ENCODE measurements at regions not wholly inside any gene's neighbourhood (a gene's known extent, or its start where the extent isn't known, plus 50 kb on each side); places are given as distances from the start of the nearest gene placed in this dataset.
A peak's percentile ranks its signal among the peaks of the same experiment; 100 is the strongest.

GRCh38 chr14:50038398-50039119, 77.8 kb downstream of the VCPKMT start:
- peak; percentile 89 to 90 for DNase-seq (ENCODE audit: low read depth in 2 of 2)

DNA sequence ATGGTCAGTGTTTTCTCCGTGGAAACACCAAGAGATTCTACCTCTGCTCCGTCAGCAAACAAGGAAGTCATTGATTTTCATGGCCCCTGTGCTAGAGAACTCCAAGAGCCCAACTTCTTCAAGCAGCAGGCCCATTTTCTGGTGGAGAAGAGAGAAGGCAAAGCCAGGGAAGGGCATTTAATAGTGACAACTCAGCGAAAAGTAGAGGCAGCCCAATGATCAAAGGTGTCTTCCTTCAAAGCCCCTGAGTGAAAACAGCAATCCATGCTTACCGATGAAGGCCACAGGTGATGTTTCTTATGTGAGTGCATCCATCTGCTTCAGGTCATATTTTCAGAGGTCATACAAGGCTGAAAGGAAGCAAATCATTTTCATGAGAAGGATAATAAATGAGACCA, 77.3 kb downstream of the VCPKMT start:
- no peak for DNase-seq (ENCODE audit: low read depth in 2 of 2)

DNA sequence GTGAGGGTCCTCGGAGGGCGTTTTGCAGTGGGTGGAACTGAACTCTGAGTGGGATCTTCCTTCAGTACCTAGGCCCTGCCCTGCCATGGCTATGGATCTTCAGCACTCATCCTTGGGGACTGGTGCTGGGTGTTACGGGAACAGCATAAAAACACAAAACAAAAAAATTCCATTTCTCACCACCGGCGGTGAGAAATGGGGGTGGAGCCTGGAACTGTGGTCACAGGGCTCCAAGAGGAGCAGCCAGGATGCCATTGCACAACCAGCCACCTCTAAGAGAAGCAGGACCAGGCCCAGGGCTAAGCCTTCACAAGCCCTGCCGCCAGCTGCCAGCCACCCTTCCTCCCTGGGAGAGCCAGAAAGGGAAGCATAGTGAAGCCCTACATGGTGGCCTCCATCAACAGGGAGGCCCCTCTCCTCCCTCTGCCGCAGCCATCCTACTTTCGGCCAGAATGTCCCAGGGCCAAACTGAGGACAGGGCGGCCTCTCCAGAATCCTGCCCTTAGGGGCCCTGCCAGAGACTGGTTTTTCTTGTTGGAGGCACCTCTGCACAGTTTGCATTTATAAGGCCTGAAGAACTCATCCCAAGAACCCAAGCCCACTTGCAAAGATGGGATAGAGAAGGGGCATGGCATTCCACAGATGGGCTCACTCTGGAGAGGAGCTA, 76.5 kb downstream of the VCPKMT start:
- DNase-seq (ENCODE audit: low read depth in 2 of 2), result peak in 1 of 2 experiments; percentile 27

GRCh38 chr14:50040401-50040775, 76.0 kb downstream of the VCPKMT start:
- DNase-seq (ENCODE audit: low read depth in 2 of 2), result peak in 1 of 2 experiments; percentile 57

DNA sequence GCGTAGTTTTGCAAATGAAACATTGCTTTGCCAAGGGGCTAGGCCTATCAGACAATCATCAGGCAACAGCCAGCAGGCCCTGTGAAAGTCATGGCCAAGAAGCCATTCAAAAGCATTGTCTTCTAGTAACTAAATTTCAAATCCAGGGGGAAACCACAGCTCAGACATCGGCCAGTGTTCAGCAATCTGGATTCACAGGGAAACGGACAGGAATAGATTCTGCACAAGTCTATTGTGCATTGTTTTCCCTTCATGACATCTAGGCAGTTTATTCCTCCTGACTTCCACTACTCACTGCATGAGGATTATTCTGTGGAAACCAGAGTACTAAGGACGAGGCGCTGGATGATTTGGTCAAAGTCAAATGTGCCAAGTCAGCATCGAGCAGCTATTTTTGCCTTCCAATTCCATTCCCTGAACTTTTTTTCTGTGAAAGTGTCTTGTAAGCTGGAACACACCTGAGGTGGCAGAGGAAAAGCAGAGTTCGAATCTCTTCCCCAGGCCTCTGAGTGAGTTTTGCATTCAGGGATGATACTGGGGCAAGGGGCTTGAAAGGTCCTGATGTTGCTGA, 75.4 kb downstream of the VCPKMT start:
- no peak for DNase-seq (ENCODE audit: low read depth in 2 of 2)

GRCh38 chr14:50041980-50042379, 74.4 kb downstream of the VCPKMT start:
- no peak for DNase-seq (ENCODE audit: low read depth in 2 of 2)

- no peak for DNase-seq (ENCODE audit: low read depth in 2 of 2)
These were observed 72.2 kb downstream of the VCPKMT start for GRCh38 chr14:50044042-50044651.

- no peak for DNase-seq (ENCODE audit: low read depth in 2 of 2)
These were observed 71.2 kb downstream of the VCPKMT start for GRCh38 chr14:50045039-50045711.

DNA sequence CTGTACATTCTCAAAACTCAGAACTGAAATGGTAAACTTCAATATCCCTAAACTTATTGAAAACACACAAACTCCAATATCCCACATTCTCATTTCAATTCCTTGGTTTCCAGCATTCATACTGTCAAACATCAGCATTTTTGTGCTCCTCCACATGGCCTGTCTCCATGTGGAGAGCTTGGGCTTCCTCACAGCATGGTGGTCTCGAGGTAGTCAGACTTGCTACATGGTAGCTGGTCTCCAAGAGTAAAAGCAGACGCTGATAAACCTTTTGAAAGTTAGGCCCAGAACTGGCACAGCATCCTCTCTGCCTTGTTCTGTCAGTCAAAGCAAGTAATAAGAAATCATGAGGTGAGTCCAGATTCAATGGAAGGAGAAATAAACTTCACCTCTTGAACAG, 70.5 kb downstream of the VCPKMT start:
- no peak for DNase-seq (ENCODE audit: low read depth in 2 of 2)

DNA sequence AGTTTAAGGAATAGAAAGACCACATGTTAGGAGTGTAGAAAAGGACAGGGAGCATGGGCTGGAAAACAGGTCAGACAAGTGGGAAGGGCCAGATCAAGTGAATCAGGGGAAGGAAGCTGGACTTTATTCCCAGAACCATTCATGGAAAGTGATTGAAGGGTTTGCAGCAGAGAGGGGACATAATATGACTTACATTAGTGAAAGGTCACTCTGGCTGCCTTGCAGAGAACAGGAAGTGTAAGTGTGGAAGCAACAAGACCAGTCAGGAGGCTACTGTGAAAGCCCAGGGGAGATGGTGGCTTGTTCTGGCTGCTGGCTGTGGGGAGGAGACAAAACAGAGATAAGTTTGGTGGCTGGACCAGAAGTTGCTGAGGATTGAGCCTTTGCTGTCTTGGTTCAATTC, 69.1 kb downstream of the VCPKMT start:
- no peak for DNase-seq (ENCODE audit: low read depth in 2 of 2)

GRCh38 chr14:50049093-50049492, 67.3 kb downstream of the VCPKMT start:
- no peak for DNase-seq (ENCODE audit: low read depth in 2 of 2)

- DNase-seq (ENCODE audit: low read depth in 2 of 2), result no peak
These were observed 66.4 kb downstream of the VCPKMT start for GRCh38 chr14:50049703-50050570.

- no peak for DNase-seq (ENCODE audit: low read depth in 2 of 2)
These were observed 65.3 kb downstream of the VCPKMT start for GRCh38 chr14:50051106-50051505.

GRCh38 chr14:50051706-50052105, 64.7 kb downstream of the VCPKMT start:
- DNase-seq (ENCODE audit: low read depth in 2 of 2), result no peak

DNA sequence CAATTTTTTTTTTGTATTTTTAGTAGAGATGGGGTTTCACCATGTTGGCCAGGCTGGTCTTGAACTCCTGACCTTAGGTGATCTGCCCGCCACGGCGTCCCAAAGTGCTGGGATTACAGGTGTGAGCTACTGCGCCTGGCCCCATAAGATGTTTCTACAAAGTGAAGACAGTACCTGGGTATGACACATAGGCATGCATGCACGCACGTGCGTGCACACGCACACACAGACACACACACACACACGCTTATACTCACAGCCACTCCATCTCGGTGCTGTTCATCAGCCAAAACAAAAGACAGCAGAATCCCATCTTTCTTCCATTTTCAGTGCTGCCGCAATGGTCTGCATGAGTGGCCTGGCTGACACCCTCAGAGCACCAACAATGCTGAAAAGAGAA, 63.9 kb downstream of the VCPKMT start:
- no peak for DNase-seq (ENCODE audit: low read depth in 2 of 2)

DNA sequence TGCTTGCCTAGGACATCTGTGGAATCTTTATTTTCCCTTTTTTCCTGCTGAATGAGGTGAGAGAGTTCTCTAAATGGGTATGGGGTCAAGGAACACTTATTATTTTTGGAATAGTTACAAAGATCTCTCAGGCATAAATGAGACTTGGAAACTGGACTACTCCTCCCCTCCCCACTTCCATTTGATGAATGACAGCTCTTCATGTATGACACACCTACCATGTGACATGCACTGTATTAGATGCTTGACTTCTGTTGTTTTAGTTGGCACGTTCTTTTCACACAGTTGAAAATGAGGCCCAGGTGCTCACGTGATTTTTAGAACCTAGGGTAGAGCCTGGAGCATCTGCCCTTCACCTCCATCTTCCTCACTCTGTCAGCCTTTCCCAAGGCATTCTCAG, 62.4 kb downstream of the VCPKMT start:
- no peak for DNase-seq (ENCODE audit: low read depth in 2 of 2)

DNA sequence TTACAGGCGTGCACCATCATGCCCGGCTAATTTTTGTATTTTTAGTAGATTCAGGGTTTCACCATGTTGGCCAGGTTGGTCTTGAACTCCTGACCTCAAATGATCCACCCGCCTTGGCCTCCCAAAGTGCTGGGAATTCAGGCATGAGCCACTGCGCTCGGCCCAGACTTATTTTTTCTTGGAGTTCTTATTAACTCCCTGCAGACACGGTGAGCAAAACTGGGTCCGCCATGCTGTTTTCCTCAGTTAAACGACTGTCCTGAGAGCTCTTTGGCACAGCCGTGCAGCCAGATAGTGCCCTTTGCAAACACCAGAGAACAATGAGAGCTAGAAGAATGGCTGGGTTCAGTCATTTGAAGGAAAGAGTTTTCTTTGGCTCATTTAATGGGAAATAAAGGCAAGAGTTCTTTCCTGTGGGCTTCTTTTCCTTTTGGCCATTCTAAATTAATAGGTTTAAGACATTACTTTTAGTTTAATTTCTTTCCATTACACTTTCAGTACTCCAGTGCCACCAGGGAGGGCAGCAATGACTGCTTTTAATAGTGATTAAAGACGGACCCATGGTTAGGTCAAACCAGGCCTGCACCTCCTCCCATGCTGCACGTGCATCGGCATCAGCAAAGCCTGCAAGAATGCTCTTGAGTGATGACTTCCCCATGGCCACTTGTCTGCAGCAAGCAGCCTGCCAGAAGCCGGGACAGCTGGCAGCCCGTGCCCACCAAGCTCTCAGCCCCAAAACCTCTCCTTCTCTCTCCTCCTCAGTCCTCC, 60.7 kb downstream of the VCPKMT start:
- no peak for DNase-seq (ENCODE audit: low read depth in 2 of 2)

GRCh38 chr14:50056435-50056834, 59.9 kb downstream of the VCPKMT start:
- DNase-seq (ENCODE audit: low read depth in 2 of 2), result no peak

GRCh38 chr14:50057331-50057730, 59.0 kb downstream of the VCPKMT start:
- DNase-seq (ENCODE audit: low read depth in 2 of 2), result no peak

DNA sequence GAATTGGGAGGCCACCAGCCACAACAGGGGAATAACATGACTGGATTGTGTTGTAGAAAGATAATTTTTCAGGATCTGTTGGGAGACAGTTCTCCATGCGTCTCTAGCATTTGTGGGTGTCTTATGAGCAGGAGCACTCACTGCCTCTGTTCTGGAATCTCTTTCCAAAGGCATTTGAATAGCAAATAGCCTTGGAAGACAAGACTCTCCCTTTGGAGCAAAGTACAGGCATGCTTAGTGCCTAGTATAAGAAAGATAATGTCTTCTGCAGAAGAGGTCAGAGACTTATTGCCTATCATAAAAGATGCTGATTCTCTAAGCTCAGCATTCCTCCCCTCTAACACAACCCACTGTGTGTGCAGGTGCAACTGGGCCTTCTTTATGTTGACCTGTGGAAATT, 58.3 kb downstream of the VCPKMT start:
- no peak for DNase-seq (ENCODE audit: low read depth in 2 of 2)
